Testis (tissue), 2 donors: ENCODE measurements at regions not wholly inside any gene's neighbourhood (a gene's known extent, or its start where the extent isn't known, plus 50 kb on each side); places are given as distances from the start of the nearest gene placed in this dataset.

ENCODE experiments used
- DNase-seq: peaks from one replicate; pipeline ENCODE4 v3.0.0-alpha.2; 2019
- H3K27ac ChIP-seq, 2 donors: fragments of 200-600 bp; sonication (generic); one replicate each; pipeline ENCODE4 v1.5.1; 2019
- H3K27me3 ChIP-seq: fragments of 200-600 bp; sonication (generic); one replicate; pipeline ENCODE4 v1.5.1; 2019
- H3K36me3 ChIP-seq: fragments of 200-600 bp; sonication (generic); one replicate; pipeline ENCODE4 v1.5.1; 2017; ENCODE audit warnings: low read depth; ENCODE audit errors: missing control alignments
- H3K4me1 ChIP-seq: fragments of 200-600 bp; sonication (generic); one replicate; pipeline ENCODE4 v1.5.1; 2019
- H3K4me3 ChIP-seq, 2 donors: fragments of 200-600 bp; sonication (generic); one replicate each; pipeline ENCODE4 v1.5.1; 2017 to 2019
- H3K9me3 ChIP-seq: fragments of 200-600 bp; sonication (generic); one replicate; pipeline ENCODE4 v1.5.1; 2017
- POLR2A ChIP-seq: fragments of 450-650 bp; IDR thresholded peaks from one replicate; pipeline ENCODE4 v1.6.1; 2017; ENCODE audit warnings: antibody characterized with exemption, mild to moderate bottlenecking, moderate library complexity
- WGBS, 2 donors: methylation state at CpG; one replicate each; pipeline ENCODE4 v1.1.5; 2018; 5-methylcytosine and 5-hydroxymethylcytosine counted together
- intact Hi-C: fragments of 100-400 bp; cut with DNase I; formaldehyde crosslinking; loops from one replicate; pipeline ENCODE4 v1.15.1; 2023; ENCODE audit warnings: low total_unique reads
- TF ChIP-seq, protein P1 (sequence below), 3 experiments: fragments of 450-650 bp in 2 of 3; fragments of 200-600 bp in 1 of 3; sonication (generic) in 1 of 3; IDR thresholded peaks; one replicate each; pipeline ENCODE4 v1.5.1; 2016 to 2019; ENCODE audit warnings: antibody characterized with exemption in 3 of 3, mild to moderate bottlenecking in 2 of 3, moderate library complexity in 1 of 3

DNA sequence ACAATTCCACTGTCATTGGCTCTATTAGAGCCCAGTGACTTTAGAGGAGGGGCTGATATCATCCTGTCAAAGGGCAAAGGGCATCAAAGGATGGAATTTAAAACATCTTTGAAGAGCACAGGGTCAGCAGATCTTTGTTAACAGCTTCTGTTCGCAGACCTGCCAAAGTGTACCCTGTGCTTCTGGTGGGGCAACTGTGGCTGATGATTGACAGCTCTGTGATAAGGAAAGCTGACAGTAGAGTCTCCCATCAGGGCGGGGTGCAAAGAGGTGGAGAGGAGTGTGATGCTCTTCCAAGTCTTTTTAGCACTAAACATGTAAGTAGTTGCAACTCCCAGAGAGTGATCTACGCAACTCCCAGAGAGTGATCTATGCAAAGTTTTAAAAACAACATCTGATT is 742.1 kb upstream of the SOX9 start:
- intact Hi-C loops = no loop called here
- Histone ChIP-seq H3K27me3 (no peaks in the 10 kb centered on the region), H3K36me3 (no peaks in the 10 kb centered on the region), H3K27ac (no peak overlapping the region), H3K4me1 (no peaks in the 10 kb centered on the region), H3K4me3 (no peak overlapping the region), H3K9me3 (no peaks in the 10 kb centered on the region)
- DNase-seq = no peak
- 79 to 81% methylated on average over 3 of the region's 3 CpGs for WGBS, 2 donors
- TF ChIP-seq, protein P1, sequence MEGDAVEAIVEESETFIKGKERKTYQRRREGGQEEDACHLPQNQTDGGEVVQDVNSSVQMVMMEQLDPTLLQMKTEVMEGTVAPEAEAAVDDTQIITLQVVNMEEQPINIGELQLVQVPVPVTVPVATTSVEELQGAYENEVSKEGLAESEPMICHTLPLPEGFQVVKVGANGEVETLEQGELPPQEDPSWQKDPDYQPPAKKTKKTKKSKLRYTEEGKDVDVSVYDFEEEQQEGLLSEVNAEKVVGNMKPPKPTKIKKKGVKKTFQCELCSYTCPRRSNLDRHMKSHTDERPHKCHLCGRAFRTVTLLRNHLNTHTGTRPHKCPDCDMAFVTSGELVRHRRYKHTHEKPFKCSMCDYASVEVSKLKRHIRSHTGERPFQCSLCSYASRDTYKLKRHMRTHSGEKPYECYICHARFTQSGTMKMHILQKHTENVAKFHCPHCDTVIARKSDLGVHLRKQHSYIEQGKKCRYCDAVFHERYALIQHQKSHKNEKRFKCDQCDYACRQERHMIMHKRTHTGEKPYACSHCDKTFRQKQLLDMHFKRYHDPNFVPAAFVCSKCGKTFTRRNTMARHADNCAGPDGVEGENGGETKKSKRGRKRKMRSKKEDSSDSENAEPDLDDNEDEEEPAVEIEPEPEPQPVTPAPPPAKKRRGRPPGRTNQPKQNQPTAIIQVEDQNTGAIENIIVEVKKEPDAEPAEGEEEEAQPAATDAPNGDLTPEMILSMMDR (IDR thresholded peaks at IDR 0.05) = no peak

GRCh38 chr17:71379512-71379911 is 741.3 kb upstream of the SOX9 start:
- Histone ChIP-seq H3K9me3 (no peaks in the 10 kb centered on the region), H3K27ac (no peak overlapping the region), H3K27me3 (no peaks in the 10 kb centered on the region), H3K36me3 (no peaks in the 10 kb centered on the region), H3K4me3 (no peak overlapping the region), H3K4me1 (no peaks in the 10 kb centered on the region)
- DNase-seq = no peak
- intact Hi-C loops = no loop called here
- TF ChIP-seq POLR2A = no peak
- TF ChIP-seq, protein P1 (IDR thresholded peaks at IDR 0.05) = no peak

DNA sequence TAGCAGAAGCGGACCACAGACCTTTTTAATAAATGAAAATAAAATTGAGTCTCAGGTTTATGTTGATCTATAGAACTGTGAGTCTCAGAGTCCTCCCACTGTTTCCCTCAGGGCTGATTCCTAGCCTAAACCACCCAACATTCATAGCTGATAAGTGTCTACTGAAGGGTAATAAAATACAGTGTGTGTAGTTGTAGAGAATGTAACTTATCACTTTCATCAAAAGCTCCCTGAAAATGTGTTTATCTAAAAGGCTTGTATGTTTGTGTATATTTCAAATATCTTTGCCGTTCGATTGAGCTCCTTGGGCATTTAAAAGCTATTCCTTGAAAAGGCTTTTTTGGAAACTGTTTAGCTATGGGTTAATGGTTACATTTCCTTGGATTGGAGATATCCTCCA is 740.3 kb upstream of the SOX9 start:
- Histone ChIP-seq H3K9me3 (no peaks in the 10 kb centered on the region), H3K27ac (no peak overlapping the region), H3K27me3 (no peaks in the 10 kb centered on the region), H3K36me3 (no peaks in the 10 kb centered on the region), H3K4me3 (no peak overlapping the region), H3K4me1 (no peaks in the 10 kb centered on the region)
- no peak for DNase-seq
- TF ChIP-seq POLR2A = no peak
- TF ChIP-seq, protein P1 (IDR thresholded peaks at IDR 0.05) = no peak
- 76 to 84% methylated on average over 3 of the region's 3 CpGs for WGBS, 2 donors
- intact Hi-C loops = no loop called here

GRCh38 chr17:71380936-71381335 is 739.9 kb upstream of the SOX9 start:
- WGBS, 2 donors = 82 to 85% methylated on average over 2 of the region's 2 CpGs

GRCh38 chr17:71383091-71383490 is 737.7 kb upstream of the SOX9 start:
- Histone ChIP-seq H3K36me3 (no peaks in the 10 kb centered on the region), H3K9me3 (no peaks in the 10 kb centered on the region), H3K4me3 (no peak overlapping the region), H3K4me1 (no peaks in the 10 kb centered on the region), H3K27me3 (no peaks in the 10 kb centered on the region), H3K27ac (no peak overlapping the region)
- intact Hi-C loops = no loop called here
- no peak for DNase-seq
- TF ChIP-seq, protein P1 (IDR thresholded peaks at IDR 0.05) = no peak
- TF ChIP-seq POLR2A = no peak
- 90 to 96% methylated on average over 2 of the region's 2 CpGs for WGBS, 2 donors

More at GRCh38 chr17:71380936-71381335, 739.9 kb upstream of the SOX9 start:
- no peaks in the 10 kb centered on the region for H3K4me1 ChIP-seq
- no peak overlapping the region for H3K4me3 ChIP-seq
- H3K27ac ChIP-seq = no peak overlapping the region
- no peak for DNase-seq
- no peaks in the 10 kb centered on the region for H3K27me3 ChIP-seq
- intact Hi-C loops = no loop called here
- H3K9me3 ChIP-seq = no peaks in the 10 kb centered on the region
- no peak for TF ChIP-seq POLR2A
- TF ChIP-seq, protein P1 (IDR thresholded peaks at IDR 0.05) = no peak
- H3K36me3 ChIP-seq = no peaks in the 10 kb centered on the region
